Mucosa of descending colon (tissue), 3 donors: ENCODE measurements at regions not wholly inside any gene's neighbourhood (a gene's known extent, or its start where the extent isn't known, plus 50 kb on each side); places are given as distances from the start of the nearest gene placed in this dataset.

Experiments
- ATAC-seq: fragments of 200-7000 bp; cut with Tn5 transposase; one replicate; pipeline ENCODE4 v1.9.1; 2020; ENCODE audit warnings: mild to moderate bottlenecking, moderate library complexity
- DNase-seq, 3 donors: peaks; one replicate each; pipeline ENCODE4 v3.0.0-alpha.2; 2020
- H3K36me3 ChIP-seq: fragments of 200-600 bp; one replicate; pipeline ENCODE4 v1.8.0; 2021; ENCODE audit warnings: low read depth, mild to moderate bottlenecking
- H3K4me1 ChIP-seq: fragments of 200-600 bp; one replicate; pipeline ENCODE4 v1.8.0; 2021; ENCODE audit warnings: low read depth, mild to moderate bottlenecking
- H3K4me3 ChIP-seq: fragments of 200-600 bp; one replicate; pipeline ENCODE4 v1.8.0; 2021; ENCODE audit warnings: mild to moderate bottlenecking
- H3K9me3 ChIP-seq: fragments of 200-600 bp; one replicate; pipeline ENCODE4 v1.8.0; 2021; ENCODE audit warnings: mild to moderate bottlenecking
- intact Hi-C, 2 donors: fragments of 100-400 bp; cut with DNase I in 1 of 2; cut with micrococcal nuclease in 1 of 2; formaldehyde crosslinking; loops; one replicate each; pipeline versions ENCODE4 v1.11.0 to v1.11.1; 2022; cut with DNase I, micrococcal nuclease
- TF ChIP-seq, protein P1 (sequence below): fragments of 200-600 bp; IDR thresholded peaks from one replicate; pipeline ENCODE4 v1.8.0; 2022; ENCODE audit warnings: antibody characterized with exemption, mild to moderate bottlenecking
- donor health status: DM: no; HTN: no; CAD: no; lungs with moderate emphysema.
- donor health status: DM: no; HTN: no; CAD: no.
- donor health status: DM: no; HTN: yes; CAD: no.

DNA sequence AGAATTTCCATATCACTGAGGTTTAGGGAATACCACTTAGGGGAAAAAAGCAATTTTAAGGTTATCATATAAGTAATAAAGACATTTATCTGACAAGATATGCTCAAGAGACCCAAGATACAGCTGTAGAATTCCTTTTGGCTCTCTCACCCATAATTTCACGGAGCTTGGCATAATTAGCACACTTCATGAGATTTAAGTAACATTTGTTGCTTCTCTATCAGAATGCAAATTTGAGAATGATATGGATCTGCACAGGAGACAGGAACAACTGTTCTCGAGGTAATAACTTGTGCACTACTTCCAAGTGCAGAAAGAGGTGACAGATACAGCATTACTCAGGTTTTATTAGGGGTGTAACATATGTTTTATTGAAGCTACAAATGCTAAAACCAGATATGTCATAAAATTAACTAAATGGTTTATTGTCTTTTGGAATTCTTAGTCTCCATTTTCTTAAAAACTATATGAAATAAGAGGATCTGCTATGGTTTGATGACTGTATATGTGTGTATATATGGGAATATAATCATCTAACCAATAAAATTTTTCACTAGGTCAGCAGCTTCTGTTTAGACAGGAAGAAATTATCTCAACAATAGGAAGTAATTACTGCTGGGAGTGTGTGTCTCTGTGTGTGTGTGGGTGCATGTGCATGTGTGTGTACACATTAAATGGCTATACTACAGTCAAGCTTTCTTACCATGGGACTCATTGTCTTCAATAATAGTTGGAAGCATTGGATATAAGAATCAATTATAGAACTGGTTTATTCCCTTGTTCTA lies 401.3 kb downstream of the PCDH17 start:
- no peaks in the 10 kb centered on the region for H3K36me3 ChIP-seq
- no peaks in the 10 kb centered on the region for H3K4me1 ChIP-seq
- TF ChIP-seq, protein P1, sequence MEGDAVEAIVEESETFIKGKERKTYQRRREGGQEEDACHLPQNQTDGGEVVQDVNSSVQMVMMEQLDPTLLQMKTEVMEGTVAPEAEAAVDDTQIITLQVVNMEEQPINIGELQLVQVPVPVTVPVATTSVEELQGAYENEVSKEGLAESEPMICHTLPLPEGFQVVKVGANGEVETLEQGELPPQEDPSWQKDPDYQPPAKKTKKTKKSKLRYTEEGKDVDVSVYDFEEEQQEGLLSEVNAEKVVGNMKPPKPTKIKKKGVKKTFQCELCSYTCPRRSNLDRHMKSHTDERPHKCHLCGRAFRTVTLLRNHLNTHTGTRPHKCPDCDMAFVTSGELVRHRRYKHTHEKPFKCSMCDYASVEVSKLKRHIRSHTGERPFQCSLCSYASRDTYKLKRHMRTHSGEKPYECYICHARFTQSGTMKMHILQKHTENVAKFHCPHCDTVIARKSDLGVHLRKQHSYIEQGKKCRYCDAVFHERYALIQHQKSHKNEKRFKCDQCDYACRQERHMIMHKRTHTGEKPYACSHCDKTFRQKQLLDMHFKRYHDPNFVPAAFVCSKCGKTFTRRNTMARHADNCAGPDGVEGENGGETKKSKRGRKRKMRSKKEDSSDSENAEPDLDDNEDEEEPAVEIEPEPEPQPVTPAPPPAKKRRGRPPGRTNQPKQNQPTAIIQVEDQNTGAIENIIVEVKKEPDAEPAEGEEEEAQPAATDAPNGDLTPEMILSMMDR: no peak
- DNase-seq (no peak), ATAC-seq (no peak)
- peaks cover 41% of the 10 kb centered on the region for H3K9me3 ChIP-seq
- intact Hi-C loops: no loop called here
- H3K4me3 ChIP-seq: no peak overlapping the region

DNA sequence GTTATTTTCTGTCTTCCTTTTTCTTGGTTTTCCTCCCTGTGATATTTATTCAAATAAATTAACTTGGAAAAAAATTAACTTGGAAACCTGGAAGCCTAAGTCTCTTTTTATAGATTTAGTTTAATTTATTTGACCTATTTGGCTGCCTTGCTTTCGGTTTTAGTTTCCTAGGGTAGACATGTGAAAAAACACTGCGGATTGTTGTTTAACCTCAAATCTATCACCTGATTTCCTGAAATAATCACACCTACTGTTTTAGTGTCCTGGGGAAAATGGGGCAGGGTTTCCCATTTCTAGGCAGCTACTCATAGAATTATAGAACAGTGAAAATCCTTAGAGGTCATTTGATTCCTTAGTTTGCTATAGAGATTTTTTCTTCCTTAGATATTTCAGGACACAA lies 412.4 kb downstream of the PCDH17 start:
- ATAC-seq: no peak
- Histone ChIP-seq H3K4me3 (no peak overlapping the region), H3K9me3 (peaks cover 27% of the 10 kb centered on the region), H3K36me3 (no peaks in the 10 kb centered on the region), H3K4me1 (no peaks in the 10 kb centered on the region)
- intact Hi-C loops: no loop called here
- TF ChIP-seq, protein P1: no peak
- DNase-seq: no peak

DNA sequence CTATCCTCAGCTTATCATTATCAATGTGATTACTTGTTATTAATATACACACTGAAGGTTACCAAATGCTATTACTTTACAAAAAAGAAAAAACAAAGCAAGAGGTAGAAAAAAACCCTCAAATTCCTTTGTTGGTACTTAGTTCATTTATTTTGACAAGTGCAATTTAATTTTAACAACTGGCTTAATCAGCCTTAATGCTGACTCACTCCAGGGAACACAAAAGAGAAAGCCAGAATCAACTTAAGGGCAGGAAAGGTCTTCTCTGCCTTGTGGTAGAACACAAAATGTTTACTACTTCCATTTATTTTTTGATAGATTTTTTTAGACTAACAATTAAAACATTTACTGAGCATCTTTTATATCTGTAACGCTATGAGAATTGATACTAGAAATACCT lies 417.1 kb downstream of the PCDH17 start:
- Histone ChIP-seq H3K4me3 (no peak overlapping the region), H3K4me1 (no peaks in the 10 kb centered on the region), H3K36me3 (no peaks in the 10 kb centered on the region), H3K9me3 (peaks cover 38% of the 10 kb centered on the region)
- intact Hi-C loops: no loop called here
- DNase-seq: no peak
- ATAC-seq: no peak
- TF ChIP-seq, protein P1: no peak

DNA sequence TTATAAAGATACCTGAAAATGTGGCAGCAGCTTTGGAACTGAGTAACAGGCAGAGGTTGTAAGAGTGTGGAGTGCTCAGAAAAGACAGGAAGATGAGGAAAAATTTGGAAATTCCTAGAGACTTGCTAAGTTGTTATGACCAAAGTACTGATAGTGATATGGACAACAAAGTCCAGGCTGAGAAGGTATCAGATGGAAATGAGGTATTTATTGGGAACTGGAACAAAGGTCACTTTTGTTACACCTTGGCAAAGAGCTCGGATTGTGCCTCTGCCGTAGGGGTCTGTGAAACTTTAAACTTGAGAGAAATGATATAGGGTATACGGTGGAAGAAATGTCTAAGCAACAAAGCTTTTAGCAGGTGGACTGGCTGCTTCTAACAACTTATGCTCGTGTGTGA lies 419.9 kb downstream of the PCDH17 start:
- no peak for ATAC-seq
- no peaks in the 10 kb centered on the region for H3K36me3 ChIP-seq
- DNase-seq: no peak
- H3K4me3 ChIP-seq: no peak overlapping the region
- no peaks in the 10 kb centered on the region for H3K4me1 ChIP-seq
- intact Hi-C loops: no loop called here
- peaks cover 23% of the 10 kb centered on the region for H3K9me3 ChIP-seq
- TF ChIP-seq, protein P1: no peak

DNA sequence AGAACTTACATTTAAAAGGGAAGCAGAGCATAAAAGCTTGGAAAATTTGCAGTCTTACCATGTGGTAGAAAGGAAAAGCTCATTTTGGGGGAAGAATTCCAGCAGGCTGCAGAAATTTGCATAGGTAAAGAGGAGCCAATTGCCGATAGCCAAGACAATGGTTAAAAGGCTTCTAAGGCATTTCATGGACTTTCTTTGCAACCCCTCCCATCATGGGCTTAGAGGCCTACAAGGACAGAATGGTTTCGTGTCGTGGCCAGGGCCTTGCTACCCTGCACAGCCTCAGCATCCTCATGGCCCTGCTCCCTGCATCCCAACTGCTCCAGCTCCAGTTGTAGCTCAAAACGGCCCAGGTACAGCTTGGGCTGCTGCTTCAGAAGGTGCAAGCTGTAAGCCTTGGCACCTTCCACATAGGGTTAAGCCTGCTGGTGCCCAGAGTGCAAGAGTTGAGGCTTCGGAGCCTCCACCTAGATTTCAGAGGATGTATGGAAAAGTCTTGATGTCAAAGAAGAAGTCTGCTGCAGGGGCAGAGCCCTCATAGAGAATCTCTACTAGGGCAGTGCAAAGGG lies 420.3 kb downstream of the PCDH17 start:
- DNase-seq: no peak
- no peak for ATAC-seq
- Histone ChIP-seq H3K4me3 (no peak overlapping the region), H3K4me1 (no peaks in the 10 kb centered on the region), H3K9me3 (peaks cover 21% of the 10 kb centered on the region), H3K36me3 (no peaks in the 10 kb centered on the region)
- TF ChIP-seq, protein P1: no peak
- intact Hi-C loops: no loop called here
